ENCODE measurements at regions not wholly inside any gene's neighbourhood (a gene's known extent, or its start where the extent isn't known, plus 50 kb on each side); places are given as distances from the start of the nearest gene placed in this dataset.

DNA sequence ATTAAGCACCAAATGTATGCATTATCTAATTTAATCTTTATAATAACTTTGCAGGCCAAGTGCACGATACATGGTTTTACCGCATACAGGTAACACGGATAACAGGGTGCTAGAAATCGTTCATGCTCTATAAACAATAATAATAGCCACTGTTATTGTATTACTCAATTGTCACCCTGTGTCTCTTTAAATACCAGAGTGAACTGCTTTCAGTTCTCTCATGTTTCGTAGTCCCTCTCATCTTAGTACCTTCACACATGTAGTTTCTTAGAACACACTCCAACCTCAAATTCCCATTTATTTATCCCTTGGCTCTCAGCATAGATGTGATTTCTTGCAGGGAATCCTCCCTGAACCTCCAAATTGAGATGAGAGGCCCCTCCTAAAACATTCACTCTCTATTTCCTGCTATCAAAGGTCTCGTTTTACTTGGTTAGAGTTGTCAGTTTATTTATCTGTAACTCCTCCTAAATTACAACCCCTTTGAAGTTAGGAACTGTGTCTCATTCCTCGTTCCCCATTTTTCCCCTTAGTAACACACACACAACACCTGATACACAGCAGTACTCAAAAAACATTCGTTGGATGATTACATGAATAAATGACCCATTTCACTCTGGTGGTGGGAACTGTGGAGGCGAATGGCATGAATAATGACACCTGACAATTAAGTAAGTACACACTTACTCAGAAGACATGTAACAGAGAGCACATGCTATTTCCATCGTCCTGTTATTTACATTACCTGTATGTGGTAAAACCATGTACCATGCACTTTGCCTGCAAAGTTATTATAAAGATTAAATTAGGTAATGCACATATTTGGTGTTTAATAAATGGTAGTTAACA lies 134.6 kb downstream of the BTG1 start:
- no peak for DNase-seq (ENCODE audit: low read depth, low spot score)
- Mint-ChIP-seq H3K4me3 (no peak overlapping the region), H3K4me1 (peaks cover 6% of the 10 kb centered on the region), H3K27ac (ENCODE audit: unreplicated experiment) (no peak overlapping the region), H3K9me3 (no peaks in the 10 kb centered on the region), H3K27me3 (ENCODE audit: low read depth) (no peaks in the 10 kb centered on the region), H3K36me3 (ENCODE audit: low read depth) (peaks cover 5% of the 10 kb centered on the region)
- TF ChIP-seq, protein P1, sequence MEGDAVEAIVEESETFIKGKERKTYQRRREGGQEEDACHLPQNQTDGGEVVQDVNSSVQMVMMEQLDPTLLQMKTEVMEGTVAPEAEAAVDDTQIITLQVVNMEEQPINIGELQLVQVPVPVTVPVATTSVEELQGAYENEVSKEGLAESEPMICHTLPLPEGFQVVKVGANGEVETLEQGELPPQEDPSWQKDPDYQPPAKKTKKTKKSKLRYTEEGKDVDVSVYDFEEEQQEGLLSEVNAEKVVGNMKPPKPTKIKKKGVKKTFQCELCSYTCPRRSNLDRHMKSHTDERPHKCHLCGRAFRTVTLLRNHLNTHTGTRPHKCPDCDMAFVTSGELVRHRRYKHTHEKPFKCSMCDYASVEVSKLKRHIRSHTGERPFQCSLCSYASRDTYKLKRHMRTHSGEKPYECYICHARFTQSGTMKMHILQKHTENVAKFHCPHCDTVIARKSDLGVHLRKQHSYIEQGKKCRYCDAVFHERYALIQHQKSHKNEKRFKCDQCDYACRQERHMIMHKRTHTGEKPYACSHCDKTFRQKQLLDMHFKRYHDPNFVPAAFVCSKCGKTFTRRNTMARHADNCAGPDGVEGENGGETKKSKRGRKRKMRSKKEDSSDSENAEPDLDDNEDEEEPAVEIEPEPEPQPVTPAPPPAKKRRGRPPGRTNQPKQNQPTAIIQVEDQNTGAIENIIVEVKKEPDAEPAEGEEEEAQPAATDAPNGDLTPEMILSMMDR (conservative IDR thresholded peaks at IDR 0.05), result no peak

DNA sequence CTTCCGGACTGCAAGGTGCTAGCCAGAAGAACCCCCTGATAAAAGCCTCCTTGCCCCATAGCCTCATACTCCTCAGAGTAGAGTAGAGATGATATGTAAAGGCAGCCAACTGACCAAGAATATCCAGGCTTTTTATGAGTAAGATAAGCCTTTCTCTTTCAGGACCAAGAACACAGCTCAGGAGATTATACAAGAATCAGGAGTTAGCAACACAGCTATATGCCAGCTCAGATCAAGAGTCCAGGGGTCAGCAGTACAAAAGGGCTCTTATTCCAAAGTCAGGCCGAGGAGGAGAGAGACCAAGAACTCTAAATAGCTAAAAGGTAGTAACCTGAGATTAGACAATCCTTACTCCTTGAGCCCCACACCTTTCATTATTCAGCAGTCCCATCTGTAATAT lies 135.3 kb downstream of the BTG1 start:
- no peak overlapping the region for H3K27ac Mint-ChIP-seq (ENCODE audit: unreplicated experiment)
- no peak overlapping the region for H3K4me3 Mint-ChIP-seq
- peaks cover 2% of the 10 kb centered on the region for H3K36me3 Mint-ChIP-seq (ENCODE audit: low read depth)
- DNase-seq (ENCODE audit: low read depth, low spot score), result no peak
- H3K9me3 Mint-ChIP-seq, result no peaks in the 10 kb centered on the region
- TF ChIP-seq, protein P1 (conservative IDR thresholded peaks at IDR 0.05), result no peak
- H3K27me3 Mint-ChIP-seq (ENCODE audit: low read depth), result no peaks in the 10 kb centered on the region
- peaks cover 6% of the 10 kb centered on the region for H3K4me1 Mint-ChIP-seq

DNA sequence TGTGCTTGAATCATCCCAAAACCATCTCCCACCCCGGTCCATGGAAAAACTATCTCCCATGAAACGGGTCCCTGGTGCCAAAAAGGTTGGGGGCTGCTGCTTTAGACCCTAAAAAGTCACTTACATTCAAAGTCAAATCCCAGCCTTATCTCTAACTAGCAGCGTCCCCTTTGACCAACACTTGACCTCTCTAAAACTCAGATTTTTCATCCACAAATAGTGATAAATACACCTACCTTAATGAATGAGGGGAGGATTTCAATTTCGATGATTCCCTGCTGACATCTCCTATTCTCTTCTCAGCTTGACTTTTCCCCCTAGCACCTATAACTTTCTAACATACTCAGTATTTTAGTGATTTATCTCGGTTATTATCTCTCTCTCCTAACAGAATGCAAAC lies 137.3 kb downstream of the BTG1 start:
- TF ChIP-seq, protein P1 (conservative IDR thresholded peaks at IDR 0.05), result no peak
- Mint-ChIP-seq H3K36me3 (ENCODE audit: low read depth) (peaks cover 2% of the 10 kb centered on the region), H3K4me3 (no peak overlapping the region), H3K4me1 (peaks cover 14% of the 10 kb centered on the region), H3K9me3 (no peaks in the 10 kb centered on the region), H3K27ac (ENCODE audit: unreplicated experiment) (no peak overlapping the region), H3K27me3 (ENCODE audit: low read depth) (no peaks in the 10 kb centered on the region)
- DNase-seq (ENCODE audit: low read depth, low spot score), result no peak

DNA sequence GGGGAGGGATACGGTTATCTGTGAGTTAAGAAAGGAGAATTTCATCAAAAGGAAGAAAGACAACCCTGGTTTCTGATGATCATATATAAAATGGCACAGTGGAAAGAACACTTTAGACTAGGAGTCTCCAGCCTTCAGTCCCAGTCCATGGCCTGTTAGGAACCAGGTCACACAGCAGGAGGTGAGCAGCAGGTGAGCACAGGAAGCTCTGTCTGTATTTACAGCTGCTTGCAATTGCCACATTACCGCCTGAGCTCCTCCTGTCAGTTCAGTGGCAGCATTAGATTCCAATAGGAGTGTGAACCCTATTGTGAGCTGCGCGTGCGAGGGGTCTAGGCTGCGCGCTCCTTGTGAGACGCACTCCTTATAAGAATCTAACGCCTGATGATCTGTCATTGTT lies 137.9 kb downstream of the BTG1 start:
- peaks cover 2% of the 10 kb centered on the region for H3K36me3 Mint-ChIP-seq (ENCODE audit: low read depth)
- no peaks in the 10 kb centered on the region for H3K27me3 Mint-ChIP-seq (ENCODE audit: low read depth)
- H3K4me3 Mint-ChIP-seq, result no peak overlapping the region
- H3K4me1 Mint-ChIP-seq, result peaks cover 17% of the 10 kb centered on the region
- no peak for DNase-seq (ENCODE audit: low read depth, low spot score)
- TF ChIP-seq, protein P1 (conservative IDR thresholded peaks at IDR 0.05), result no peak
- H3K27ac Mint-ChIP-seq (ENCODE audit: unreplicated experiment), result no peak overlapping the region
- H3K9me3 Mint-ChIP-seq, result no peaks in the 10 kb centered on the region

DNA sequence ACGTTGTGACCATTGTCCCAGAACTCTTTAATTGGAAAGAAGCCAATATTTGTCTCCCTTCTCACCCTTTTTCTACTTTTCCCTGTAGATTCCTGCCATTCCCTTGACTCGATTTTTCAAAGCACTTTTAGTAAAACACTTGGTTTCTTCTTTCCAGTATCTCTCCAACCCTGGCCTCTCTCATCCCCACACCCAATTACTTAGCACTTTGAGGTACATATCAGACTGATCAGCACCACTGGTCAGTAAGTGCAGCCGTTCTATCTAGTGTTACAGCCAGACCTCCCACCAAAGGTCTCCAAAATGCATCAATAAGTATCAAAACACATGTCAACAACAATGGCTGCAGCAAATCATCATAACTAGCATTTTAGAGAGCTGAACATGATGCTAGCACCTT lies 141.9 kb downstream of the BTG1 start:
- TF ChIP-seq, protein P1 (conservative IDR thresholded peaks at IDR 0.05), result no peak
- Mint-ChIP-seq H3K4me1 (peaks cover 16% of the 10 kb centered on the region), H3K4me3 (no peak overlapping the region), H3K27me3 (ENCODE audit: low read depth) (no peaks in the 10 kb centered on the region), H3K36me3 (ENCODE audit: low read depth) (peaks cover 6% of the 10 kb centered on the region), H3K27ac (ENCODE audit: unreplicated experiment) (no peak overlapping the region), H3K9me3 (peaks cover 9% of the 10 kb centered on the region)
- no peak for DNase-seq (ENCODE audit: low read depth, low spot score)
